ENCODE measurements at regions not wholly inside any gene's neighbourhood (a gene's known extent, or its start where the extent isn't known, plus 50 kb on each side); places are given as distances from the start of the nearest gene placed in this dataset.

- TF ChIP-seq CTCF (IDR thresholded peaks at IDR 0.05) (no peak), POLR2A (IDR thresholded peaks at IDR 0.05) (no peak)
These were observed 628.3 kb downstream of the MATN1 start for GRCh38 chr1:30095051-30095450.
